Right atrium auricular region (tissue), 2 donors: ENCODE measurements at regions not wholly inside any gene's neighbourhood (a gene's known extent, or its start where the extent isn't known, plus 50 kb on each side); places are given as distances from the start of the nearest gene placed in this dataset.

Experiments used
- DNase-seq: peaks from one replicate; pipeline ENCODE4 v3.0.0-alpha.2; 2019; ENCODE audit warnings: low spot score
- H3K27ac ChIP-seq, 2 donors: fragments of 200-600 bp; sonication (generic); 1 replicate in 1 of 2; 2 replicates in 1 of 2; pipeline ENCODE4 v1.5.1; 2016 to 2019
- H3K27me3 ChIP-seq, 2 donors: fragments of 200-600 bp; sonication (generic); one replicate each; pipeline versions ENCODE4 v1.5.1 to v1.6.0; 2017 to 2019
- H3K36me3 ChIP-seq: fragments of 200-600 bp; sonication (generic); one replicate; pipeline ENCODE4 v1.5.1; 2016
- H3K4me1 ChIP-seq, 2 donors: fragments of 200-600 bp; sonication (generic); one replicate each; pipeline versions ENCODE4 v1.5.1 to v1.6.0; 2017 to 2019
- H3K4me3 ChIP-seq, 2 donors: fragments of 200-600 bp; sonication (generic); 1 replicate in 1 of 2; 2 replicates in 1 of 2; pipeline ENCODE4 v1.5.1; 2017 to 2019; ENCODE audit warnings: mild to moderate bottlenecking in 1 of 2, moderate library complexity in 1 of 2
- H3K9me3 ChIP-seq, 2 donors: fragments of 200-600 bp; sonication (generic); one replicate each; pipeline ENCODE4 v1.5.1; 2019
- TF ChIP-seq, protein P1 (sequence below), 2 donors: fragments of 200-600 bp; sonication (generic); IDR thresholded peaks; one replicate each; pipeline ENCODE4 v1.5.1; 2019; ENCODE audit warnings: antibody characterized with exemption in 2 of 2

DNA sequence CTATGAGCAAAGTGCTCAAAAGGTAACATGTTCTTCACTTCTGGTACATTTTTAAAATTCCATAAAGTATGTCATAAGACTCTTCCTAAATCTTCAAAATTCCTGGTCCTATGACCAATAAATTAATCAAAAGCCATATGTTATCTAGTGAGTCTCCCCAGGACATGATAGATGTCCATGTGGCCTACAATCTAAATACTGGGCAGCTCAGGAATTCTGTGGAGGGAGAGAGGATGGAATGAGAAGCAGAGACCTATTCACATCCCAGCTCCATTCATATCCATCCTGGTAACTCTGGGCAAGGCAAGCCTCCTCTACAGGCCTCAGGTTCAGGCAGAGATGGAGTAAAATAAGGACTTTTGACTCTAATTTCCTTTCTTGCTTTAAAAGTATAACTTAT is 224.8 kb downstream of the MTERF1 start:
- Histone ChIP-seq H3K4me1 (no peaks in the 10 kb centered on the region), H3K27me3 (no peaks in the 10 kb centered on the region), H3K9me3 (no peaks in the 10 kb centered on the region), H3K4me3 (no peak overlapping the region), H3K27ac (no peak overlapping the region), H3K36me3 (no peaks in the 10 kb centered on the region)
- DNase-seq = no peak
- TF ChIP-seq, protein P1, sequence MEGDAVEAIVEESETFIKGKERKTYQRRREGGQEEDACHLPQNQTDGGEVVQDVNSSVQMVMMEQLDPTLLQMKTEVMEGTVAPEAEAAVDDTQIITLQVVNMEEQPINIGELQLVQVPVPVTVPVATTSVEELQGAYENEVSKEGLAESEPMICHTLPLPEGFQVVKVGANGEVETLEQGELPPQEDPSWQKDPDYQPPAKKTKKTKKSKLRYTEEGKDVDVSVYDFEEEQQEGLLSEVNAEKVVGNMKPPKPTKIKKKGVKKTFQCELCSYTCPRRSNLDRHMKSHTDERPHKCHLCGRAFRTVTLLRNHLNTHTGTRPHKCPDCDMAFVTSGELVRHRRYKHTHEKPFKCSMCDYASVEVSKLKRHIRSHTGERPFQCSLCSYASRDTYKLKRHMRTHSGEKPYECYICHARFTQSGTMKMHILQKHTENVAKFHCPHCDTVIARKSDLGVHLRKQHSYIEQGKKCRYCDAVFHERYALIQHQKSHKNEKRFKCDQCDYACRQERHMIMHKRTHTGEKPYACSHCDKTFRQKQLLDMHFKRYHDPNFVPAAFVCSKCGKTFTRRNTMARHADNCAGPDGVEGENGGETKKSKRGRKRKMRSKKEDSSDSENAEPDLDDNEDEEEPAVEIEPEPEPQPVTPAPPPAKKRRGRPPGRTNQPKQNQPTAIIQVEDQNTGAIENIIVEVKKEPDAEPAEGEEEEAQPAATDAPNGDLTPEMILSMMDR (IDR thresholded peaks at IDR 0.05) = no peak

DNA sequence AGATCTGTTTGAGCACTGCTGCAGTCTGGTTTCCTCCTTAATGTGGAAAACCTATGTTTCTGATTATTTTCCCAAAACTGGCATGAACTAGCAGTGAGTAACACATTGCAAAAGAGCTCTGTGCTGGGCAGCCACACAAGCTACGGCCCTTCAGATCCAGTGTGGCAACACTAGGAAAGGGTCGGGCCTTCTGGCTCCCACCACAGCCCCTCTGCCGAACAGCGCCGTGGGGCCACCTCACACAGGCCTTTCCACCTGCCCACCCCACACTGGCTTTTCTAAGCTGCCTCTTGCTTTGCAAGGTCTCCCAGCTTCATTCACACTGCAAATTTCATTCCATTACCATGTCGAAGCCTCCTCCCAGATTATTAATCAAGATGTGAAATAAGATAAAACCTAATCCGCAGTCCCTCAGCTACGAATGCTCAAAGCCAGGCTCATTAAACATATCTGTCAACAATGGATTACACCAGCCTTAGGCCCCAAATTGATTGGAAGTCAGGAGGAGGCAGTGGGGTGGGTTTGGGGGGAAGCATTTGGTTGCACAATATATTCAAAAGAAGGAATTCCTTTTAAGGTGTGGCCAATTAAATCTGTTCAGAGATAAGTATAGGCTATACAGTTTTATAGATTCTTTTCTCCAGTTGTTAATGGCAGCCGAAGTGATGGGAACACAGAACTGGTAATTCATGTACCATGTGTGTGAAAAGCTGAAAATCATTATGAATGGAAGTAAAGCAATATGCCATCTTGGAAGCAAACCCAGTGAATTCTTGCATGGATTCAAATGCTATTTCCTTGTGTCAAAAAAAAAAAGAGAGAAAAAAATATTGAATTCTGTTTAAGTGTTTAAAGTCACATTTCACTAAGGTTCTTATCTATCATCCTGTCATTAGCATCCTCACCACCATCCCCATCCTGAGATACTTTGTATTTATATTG is 223.7 kb downstream of the MTERF1 start:
- Histone ChIP-seq H3K4me3 (no peak overlapping the region), H3K36me3 (no peaks in the 10 kb centered on the region), H3K27me3 (no peaks in the 10 kb centered on the region), H3K27ac (no peak overlapping the region), H3K9me3 (no peaks in the 10 kb centered on the region), H3K4me1 (no peaks in the 10 kb centered on the region)
- no peak for DNase-seq
- TF ChIP-seq, protein P1 (IDR thresholded peaks at IDR 0.05) = no peak

DNA sequence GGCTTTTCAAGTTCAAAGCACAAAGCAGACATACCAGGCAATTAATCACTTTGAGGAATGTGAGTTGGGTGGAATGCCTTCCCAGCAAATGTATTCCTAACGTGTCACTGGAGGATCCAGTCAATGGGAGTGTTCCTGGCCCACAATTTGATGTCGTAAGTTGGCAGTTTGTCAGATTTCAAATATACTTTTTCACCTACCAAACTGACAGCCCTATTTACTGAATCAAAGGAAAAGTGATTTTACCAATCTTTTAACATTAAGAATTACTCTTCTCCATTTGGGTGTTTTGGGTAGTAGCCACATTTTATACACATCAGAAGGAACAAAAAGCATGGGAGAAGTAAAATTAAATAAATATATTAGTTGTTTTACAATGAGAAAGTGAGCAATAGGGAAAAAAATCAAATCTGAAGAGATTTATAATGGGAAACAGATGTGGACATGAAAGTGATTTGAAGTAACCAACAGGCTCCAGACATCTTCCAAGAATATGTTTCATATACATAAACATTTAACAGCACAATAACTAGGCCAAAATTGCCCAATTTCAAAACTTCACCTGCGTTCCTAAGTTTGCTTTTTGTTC is 222.9 kb downstream of the MTERF1 start:
- TF ChIP-seq, protein P1 (IDR thresholded peaks at IDR 0.05) = no peak
- Histone ChIP-seq H3K4me1 (no peaks in the 10 kb centered on the region), H3K4me3 (no peak overlapping the region), H3K27ac (no peak overlapping the region), H3K9me3 (no peaks in the 10 kb centered on the region), H3K27me3 (no peaks in the 10 kb centered on the region), H3K36me3 (no peaks in the 10 kb centered on the region)
- DNase-seq = no peak

- DNase-seq = no peak
- no peaks in the 10 kb centered on the region for H3K4me1 ChIP-seq
- H3K36me3 ChIP-seq = no peaks in the 10 kb centered on the region
- H3K27me3 ChIP-seq = no peaks in the 10 kb centered on the region
- no peaks in the 10 kb centered on the region for H3K9me3 ChIP-seq
- H3K4me3 ChIP-seq = no peak overlapping the region
- H3K27ac ChIP-seq = no peak overlapping the region
- TF ChIP-seq, protein P1 (IDR thresholded peaks at IDR 0.05) = no peak
Observed at GRCh38 chr7:91659096-91659495, 221.4 kb downstream of the MTERF1 start.

- Histone ChIP-seq H3K9me3 (no peaks in the 10 kb centered on the region), H3K27me3 (no peaks in the 10 kb centered on the region), H3K4me1 (no peaks in the 10 kb centered on the region), H3K4me3 (no peak overlapping the region), H3K36me3 (no peaks in the 10 kb centered on the region), H3K27ac (no peak overlapping the region)
- no peak for DNase-seq
- TF ChIP-seq, protein P1 (IDR thresholded peaks at IDR 0.05) = no peak
Observed at GRCh38 chr7:91660734-91661356, 219.7 kb downstream of the MTERF1 start.
